Neuronal stem cell (in vitro differentiated cells): ENCODE measurements at regions not wholly inside any gene's neighbourhood (a gene's known extent, or its start where the extent isn't known, plus 50 kb on each side); places are given as distances from the start of the nearest gene placed in this dataset.

Experiments
- DNase-seq: peaks from one replicate; pipeline ENCODE4 v3.0.0-alpha.2; 2013; ENCODE audit warnings: low spot score
- H2AFZ ChIP-seq: one replicate; pipeline ENCODE4 v1.6.1; 2013; ENCODE audit warnings: mild to moderate bottlenecking, low read length, inconsistent platforms
- H2AK5ac ChIP-seq: 2 replicates; pipeline ENCODE4 v1.6.1; 2013; ENCODE audit warnings: low read depth, mild to moderate bottlenecking, inconsistent platforms, low read length, moderate library complexity, mixed read lengths
- H2BK120ac ChIP-seq: 2 replicates; pipeline ENCODE4 v1.6.1; 2013; ENCODE audit warnings: low read depth, mild to moderate bottlenecking, inconsistent platforms, low read length, moderate library complexity, mixed read lengths
- H2BK12ac ChIP-seq: one replicate; pipeline ENCODE4 v1.6.1; 2013; ENCODE audit warnings: low read length, inconsistent platforms
- H2BK15ac ChIP-seq: 2 replicates; pipeline ENCODE4 v1.6.1; 2013; ENCODE audit warnings: mild to moderate bottlenecking, low read length, inconsistent platforms, mixed read lengths
- H2BK5ac ChIP-seq: one replicate; pipeline ENCODE4 v1.6.1; 2013; ENCODE audit warnings: inconsistent platforms, mild to moderate bottlenecking, low read length, moderate library complexity
- H3K14ac ChIP-seq: one replicate; pipeline ENCODE4 v1.6.1; 2013; ENCODE audit warnings: low read length, inconsistent platforms
- H3K18ac ChIP-seq: 2 replicates; pipeline ENCODE4 v1.6.1; 2013; ENCODE audit warnings: low read length, inconsistent platforms
- H3K23ac ChIP-seq: 2 replicates; pipeline ENCODE4 v1.6.1; 2013; ENCODE audit warnings: low read depth, mild to moderate bottlenecking, mixed read lengths, low read length, inconsistent platforms; ENCODE audit not compliant: poor library complexity
- H3K27ac ChIP-seq: replicated peaks from 3 replicates; pipeline ENCODE4 v1.5.1; 2013; ENCODE audit warnings: low read length, inconsistent platforms
- H3K27me3 ChIP-seq, 3 experiments: 2 replicates each; pipeline ENCODE4 v1.6.1; 2013; ENCODE audit warnings: low read length in 3 of 3, mild to moderate bottlenecking in 2 of 3, inconsistent platforms in 1 of 3, low read depth in 1 of 3, mixed read lengths in 1 of 3, moderate library complexity in 1 of 3; ENCODE audit not compliant: control insufficient read depth in 3 of 3, insufficient read depth in 3 of 3
- H3K36me3 ChIP-seq, 2 donors: replicated peaks in 1 of 2; 2 replicates each; pipeline ENCODE4 v1.6.1; 2013; ENCODE audit warnings: low read length in 2 of 2; ENCODE audit not compliant: control insufficient read depth in 2 of 2, insufficient read depth in 2 of 2
- H3K4ac ChIP-seq: 2 replicates; pipeline ENCODE4 v1.6.1; 2013; ENCODE audit warnings: inconsistent platforms, mild to moderate bottlenecking, low read length, moderate library complexity
- H3K4me1 ChIP-seq, 2 donors: 1 replicate in 1 of 2; 2 replicates in 1 of 2; pipeline ENCODE4 v1.6.1; 2013; ENCODE audit warnings: low read length in 2 of 2, low read depth in 1 of 2; ENCODE audit not compliant: control insufficient read depth in 2 of 2, insufficient read depth in 1 of 2
- H3K4me2 ChIP-seq: one replicate; pipeline ENCODE4 v1.6.1; 2013; ENCODE audit warnings: mild to moderate bottlenecking, low read length, inconsistent platforms; ENCODE audit not compliant: insufficient read depth, poor library complexity, severe bottlenecking
- H3K4me3 ChIP-seq, 2 donors: 2 replicates each; pipeline ENCODE4 v1.5.1; 2013; ENCODE audit warnings: low read length in 2 of 2, mild to moderate bottlenecking in 2 of 2, inconsistent platforms in 1 of 2, moderate library complexity in 1 of 2
- H3K79me1 ChIP-seq: one replicate; pipeline ENCODE4 v1.6.1; 2013; ENCODE audit warnings: low read depth, mild to moderate bottlenecking, inconsistent platforms, low read length, moderate library complexity
- H3K9ac ChIP-seq: one replicate; pipeline ENCODE4 v1.6.1; 2013; ENCODE audit warnings: mild to moderate bottlenecking, low read depth, low read length, inconsistent platforms; ENCODE audit not compliant: poor library complexity
- H3K9me3 ChIP-seq, 2 donors: replicated peaks in 1 of 2; 2 replicates each; pipeline versions ENCODE3 to v1.6.1; 2013; ENCODE audit warnings: low read length in 2 of 2, mild to moderate bottlenecking in 2 of 2, inconsistent platforms in 1 of 2, low read depth in 1 of 2, mixed read lengths in 1 of 2, moderate library complexity in 1 of 2; ENCODE audit not compliant: control insufficient read depth in 2 of 2, insufficient read depth in 1 of 2
- H4K8ac ChIP-seq: one replicate; pipeline ENCODE4 v1.6.1; 2013; ENCODE audit warnings: low read depth, mild to moderate bottlenecking, inconsistent platforms, low read length, moderate library complexity
- H4K91ac ChIP-seq: one replicate; pipeline ENCODE4 v1.6.1; 2013; ENCODE audit warnings: low read length, low read depth, mild to moderate bottlenecking, inconsistent platforms; ENCODE audit not compliant: poor library complexity
- WGBS, 2 donors: extraction: QIAGEN DNeasy Blood & Tissue Kit; methylation state at CpG; one replicate each; pipeline ENCODE4 v1.1.7; 2013; ENCODE audit warnings: missing lambda C conversion rate in 2 of 2, mixed read lengths in 1 of 2; ENCODE audit not compliant: insufficient read length in 2 of 2, insufficient replicate concordance in 1 of 2; ENCODE audit errors: extremely low coverage in 2 of 2; 5-methylcytosine and 5-hydroxymethylcytosine counted together

DNA sequence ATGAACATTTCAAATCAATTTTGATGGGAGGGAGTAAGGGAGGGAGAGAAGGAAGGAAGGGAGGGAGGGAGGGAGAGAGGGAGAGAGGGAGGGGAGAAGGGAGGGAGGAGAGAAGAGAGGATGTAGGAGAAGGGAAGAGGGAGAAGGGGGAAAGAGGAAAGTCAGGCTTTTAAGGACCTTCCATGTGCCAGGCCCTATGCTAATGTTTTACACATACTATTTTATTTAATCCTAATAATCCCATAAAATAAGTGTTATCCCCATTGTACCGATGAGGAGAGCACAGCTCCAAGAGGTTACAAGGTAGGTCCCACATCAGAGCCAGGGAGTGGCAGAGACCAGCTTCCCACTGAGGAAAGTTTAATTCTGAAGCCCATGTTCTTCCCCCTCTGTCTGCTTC, 341.9 kb downstream of the RAB28 start:
- Histone ChIP-seq H3K79me1 (no peaks in the 10 kb centered on the region), H2AFZ (no peak overlapping the region), H3K9ac (no peak overlapping the region), H3K9me3 (no peaks in the 10 kb centered on the region), H3K4me1 (no peaks in the 10 kb centered on the region), H2BK5ac (no peak overlapping the region), H4K8ac (no peak overlapping the region), H2BK12ac (no peak overlapping the region), H2BK120ac (no peak overlapping the region), H3K36me3 (no peaks in the 10 kb centered on the region), H3K14ac (no peak overlapping the region), H3K4me3 (no peak overlapping the region), H2AK5ac (no peak overlapping the region), H3K27ac (no peak overlapping the region), H3K18ac (no peak overlapping the region), H2BK15ac (no peak overlapping the region), H3K27me3 (no peaks in the 10 kb centered on the region), H4K91ac (no peak overlapping the region), H3K4me2 (no peak overlapping the region), H3K4ac (no peak overlapping the region), H3K23ac (no peak overlapping the region)
- WGBS, 2 donors, result no CpG with 5 or more reads among the region's 1 CpG
- DNase-seq, result no peak

DNA sequence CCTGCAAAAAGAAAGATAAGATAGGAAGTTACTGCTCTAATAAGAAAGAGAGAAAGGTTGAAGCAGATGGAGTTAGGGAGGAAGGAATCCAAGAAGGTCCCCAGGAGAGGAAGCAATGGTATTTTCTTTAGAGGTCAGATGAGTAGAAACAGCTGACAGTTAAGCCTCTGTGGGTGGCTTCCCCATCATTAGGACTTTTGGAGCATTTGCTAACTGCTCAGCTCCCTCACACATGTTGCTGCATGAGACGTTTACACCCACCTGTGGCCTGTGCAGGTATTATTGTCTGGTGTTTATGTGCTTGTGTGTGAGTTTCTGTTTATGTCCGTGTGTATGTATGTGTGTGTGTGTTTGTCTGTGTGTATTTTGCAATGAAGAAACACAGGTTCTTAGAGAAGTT, 346.8 kb downstream of the RAB28 start:
- H2AK5ac ChIP-seq, result no peak overlapping the region
- H3K4me1 ChIP-seq, result no peaks in the 10 kb centered on the region
- no peak overlapping the region for H3K4me2 ChIP-seq
- no peaks in the 10 kb centered on the region for H3K79me1 ChIP-seq
- no peak overlapping the region for H4K91ac ChIP-seq
- H3K9ac ChIP-seq, result no peak overlapping the region
- no peak overlapping the region for H3K14ac ChIP-seq
- H3K27me3 ChIP-seq, result no peaks in the 10 kb centered on the region
- WGBS, 2 donors, result no CpG with 5 or more reads among the region's 2 CpGs
- no peak overlapping the region for H2BK15ac ChIP-seq
- H4K8ac ChIP-seq, result no peak overlapping the region
- no peak overlapping the region for H3K4me3 ChIP-seq
- no peak overlapping the region for H2BK120ac ChIP-seq
- H2BK12ac ChIP-seq, result no peak overlapping the region
- no peak overlapping the region for H3K4ac ChIP-seq
- H2AFZ ChIP-seq, result no peak overlapping the region
- no peak overlapping the region for H3K23ac ChIP-seq
- H3K27ac ChIP-seq, result no peak overlapping the region
- no peaks in the 10 kb centered on the region for H3K36me3 ChIP-seq
- no peak overlapping the region for H2BK5ac ChIP-seq
- H3K18ac ChIP-seq, result no peak overlapping the region
- H3K9me3 ChIP-seq, result peaks cover 0 to 3% of the 10 kb centered on the region in 2 donors
- no peak for DNase-seq

DNA sequence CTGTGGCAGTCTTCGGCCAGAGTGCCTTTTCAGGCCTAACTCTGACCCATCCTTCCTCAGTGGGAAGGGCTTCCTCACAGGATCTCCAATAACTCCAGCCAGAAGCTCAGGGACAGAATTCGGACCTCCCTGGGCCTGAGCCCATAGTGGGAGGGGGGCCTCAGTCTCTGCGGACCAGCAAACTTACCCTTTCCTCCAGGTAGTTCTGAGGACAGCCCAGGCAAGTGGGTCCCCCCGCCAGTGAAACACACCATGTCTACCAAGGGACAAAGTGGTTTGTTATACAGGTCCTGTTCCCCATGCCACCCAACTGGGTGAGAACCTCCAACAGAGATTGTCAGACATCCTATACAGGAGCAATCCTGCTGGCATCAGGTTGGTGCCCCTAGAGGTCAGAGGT, 350.4 kb downstream of the RAB28 start:
- Histone ChIP-seq H3K4me3 (no peak overlapping the region), H2BK5ac (no peak overlapping the region), H4K8ac (no peak overlapping the region), H2BK15ac (no peak overlapping the region), H3K14ac (no peak overlapping the region), H2AK5ac (no peak overlapping the region), H3K27me3 (no peaks in the 10 kb centered on the region), H2AFZ (no peak overlapping the region), H3K27ac (no peak overlapping the region), H3K4me1 (no peaks in the 10 kb centered on the region), H3K36me3 (no peaks in the 10 kb centered on the region), H4K91ac (no peak overlapping the region), H2BK120ac (no peak overlapping the region), H3K79me1 (no peaks in the 10 kb centered on the region), H3K23ac (no peak overlapping the region), H3K18ac (no peak overlapping the region), H3K4me2 (no peak overlapping the region), H2BK12ac (no peak overlapping the region), H3K9ac (no peak overlapping the region), H3K4ac (no peak overlapping the region), H3K9me3 (peaks cover 0 to 3% of the 10 kb centered on the region in 2 donors)
- DNase-seq, result no peak
- no CpG with 5 or more reads among the region's 4 CpGs for WGBS, 2 donors

DNA sequence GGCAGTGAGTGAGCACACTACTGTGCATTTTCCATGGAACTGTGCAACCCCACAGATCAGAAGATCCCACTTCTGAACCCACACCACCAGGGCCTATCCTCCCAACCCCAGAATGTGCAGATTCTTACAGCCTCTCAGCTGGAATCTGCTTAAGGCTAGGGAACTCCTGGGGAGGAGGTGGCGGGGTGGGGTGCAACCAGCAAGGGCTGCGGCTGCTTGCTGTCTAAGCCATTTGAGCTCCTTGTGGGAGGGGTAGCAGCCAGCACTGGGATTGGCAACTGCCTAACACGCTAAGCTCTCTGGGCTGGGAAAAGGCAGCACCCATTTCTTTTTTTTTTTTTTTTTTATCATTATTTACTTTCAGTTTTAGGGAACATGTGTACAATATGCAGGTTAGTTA, 353.3 kb downstream of the RAB28 start:
- no CpG with 5 or more reads among the region's 3 CpGs for WGBS, 2 donors

More for the DNA sequence above, 353.3 kb downstream of the RAB28 start:
- Histone ChIP-seq H3K27me3 (no peaks in the 10 kb centered on the region), H4K8ac (no peak overlapping the region), H2AK5ac (no peak overlapping the region), H3K4me2 (no peak overlapping the region), H3K4me3 (no peak overlapping the region), H3K18ac (no peak overlapping the region), H3K36me3 (no peaks in the 10 kb centered on the region), H2BK5ac (no peak overlapping the region), H2BK120ac (no peak overlapping the region), H3K23ac (no peak overlapping the region), H2BK15ac (no peak overlapping the region), H2BK12ac (no peak overlapping the region), H3K79me1 (no peaks in the 10 kb centered on the region), H3K4me1 (no peaks in the 10 kb centered on the region), H3K14ac (no peak overlapping the region), H3K9ac (no peak overlapping the region), H3K4ac (no peak overlapping the region), H2AFZ (no peak overlapping the region), H4K91ac (no peak overlapping the region), H3K9me3 (peaks cover 0 to 3% of the 10 kb centered on the region in 2 donors), H3K27ac (no peak overlapping the region)
- no peak for DNase-seq
